Epidermal melanocyte (primary cell): ENCODE measurements at regions not wholly inside any gene's neighbourhood (a gene's known extent, or its start where the extent isn't known, plus 50 kb on each side); places are given as distances from the start of the nearest gene placed in this dataset.
"Not testable (repeated sequence)": the region's sequence is repeated elsewhere in the genome, so short reads cannot be mapped to it uniquely, and the experiment has no call there.

Experiments used
- DNase-seq: peaks from one replicate; pipeline ENCODE4 v3.0.0; 2011; ENCODE audit warnings: low spot score; ENCODE audit not compliant: insufficient read length

DNA sequence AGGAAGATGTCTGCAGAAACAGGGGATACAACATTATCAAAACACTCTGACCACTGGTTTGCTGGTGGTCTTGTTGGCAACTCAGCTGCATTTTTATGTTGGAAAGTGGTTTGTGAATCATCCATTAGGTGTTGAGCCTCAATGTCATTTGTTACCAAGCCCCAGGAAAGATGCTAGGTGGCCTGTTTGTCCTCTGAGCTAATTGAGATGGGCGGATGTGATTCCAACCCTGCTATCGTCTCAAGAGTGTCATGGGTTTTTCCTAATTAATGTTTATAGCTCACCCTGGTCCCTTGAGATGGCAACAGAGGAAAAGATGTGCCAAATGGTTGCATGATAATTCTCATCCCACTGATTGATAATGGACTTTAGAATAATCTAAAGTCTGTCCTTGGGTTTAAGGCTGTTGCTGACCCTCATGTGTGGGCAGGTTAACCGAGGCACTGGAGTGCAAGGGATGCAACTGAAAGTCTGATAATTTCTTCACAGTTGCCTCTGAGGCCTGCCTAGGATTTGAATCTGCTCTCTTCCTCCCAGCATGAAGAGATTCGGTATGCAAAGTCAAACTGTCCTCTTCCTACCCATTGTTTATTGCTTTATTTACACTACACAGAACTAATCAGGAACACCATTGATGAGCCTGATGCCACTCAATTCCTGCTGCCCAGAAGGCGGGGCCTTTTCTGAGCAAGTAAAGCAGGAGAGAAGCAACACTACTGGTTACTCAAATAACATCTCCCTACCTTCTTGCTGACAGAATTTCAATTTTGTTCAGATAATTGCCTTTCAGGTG is 166.2 kb upstream of the TBC1D5 start:
- DNase-seq: no peak

GRCh38 chr3:17905996-17906395 is 163.6 kb upstream of the TBC1D5 start:
- no peak for DNase-seq

DNA sequence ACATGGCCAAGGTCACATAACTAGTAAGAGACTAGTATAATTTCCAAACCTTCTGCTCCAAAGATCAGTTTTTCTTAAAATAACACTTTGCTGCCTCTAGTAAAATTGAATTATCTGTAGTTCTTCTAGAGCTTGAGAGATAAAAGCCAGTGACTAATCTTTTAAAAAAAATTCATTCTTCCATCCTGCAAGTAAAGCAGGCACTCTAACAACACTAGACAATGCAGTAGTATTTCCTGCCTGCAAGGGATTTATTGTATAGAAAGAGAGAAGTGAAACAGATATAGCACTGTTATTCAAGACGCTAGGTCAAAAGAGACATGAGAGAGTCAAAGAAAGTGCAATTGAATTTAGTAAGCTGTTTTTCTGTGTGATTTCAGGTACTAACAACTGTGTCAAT is 159.5 kb upstream of the TBC1D5 start:
- no peak for DNase-seq

GRCh38 chr3:17894434-17895060 is 152.1 kb upstream of the TBC1D5 start:
- DNase-seq: no peak

GRCh38 chr3:17891139-17891856 is 148.9 kb upstream of the TBC1D5 start:
- no peak for DNase-seq

DNA sequence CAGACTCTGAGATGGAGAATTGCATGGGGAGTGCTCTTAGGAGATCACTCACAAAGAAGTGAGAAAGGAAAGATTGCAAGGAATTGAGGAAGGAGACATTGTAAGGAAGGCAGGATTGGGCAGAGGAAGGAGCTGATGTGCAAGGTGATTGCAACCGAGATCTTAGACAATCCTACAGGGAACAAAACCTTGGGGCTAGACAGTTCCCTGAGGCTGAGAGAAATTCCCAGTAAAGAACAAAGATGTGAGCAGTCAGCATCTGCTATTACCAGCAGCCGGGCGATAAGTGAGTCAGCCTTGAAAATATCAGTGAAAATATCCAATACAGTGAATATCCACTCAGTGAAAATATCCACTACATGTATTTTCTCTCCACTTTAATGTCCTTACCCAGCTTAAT is 143.6 kb upstream of the TBC1D5 start:
- no peak for DNase-seq

DNA sequence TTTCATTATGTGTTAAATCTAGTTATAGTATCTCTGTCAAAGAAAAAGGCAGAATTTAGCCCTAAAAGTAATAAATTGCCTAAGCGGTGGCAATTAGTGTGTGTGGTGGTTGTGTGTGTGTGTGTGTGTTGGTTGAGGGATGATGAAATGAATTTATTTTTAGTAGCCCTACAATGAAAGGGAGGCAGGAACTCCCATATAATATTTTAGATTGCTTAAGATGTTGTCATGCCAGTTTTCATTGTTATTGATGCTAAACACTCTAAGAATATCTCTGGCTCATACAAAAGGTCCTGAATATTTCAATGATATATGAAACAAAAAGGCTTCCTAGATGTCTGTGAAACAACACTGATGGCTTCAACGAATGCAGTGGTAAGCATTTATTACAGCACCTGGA is 140.6 kb upstream of the TBC1D5 start:
- DNase-seq: no peak

- no peak for DNase-seq
Measured at GRCh38 chr3:17877299-17877698, 134.9 kb upstream of the TBC1D5 start.

DNA sequence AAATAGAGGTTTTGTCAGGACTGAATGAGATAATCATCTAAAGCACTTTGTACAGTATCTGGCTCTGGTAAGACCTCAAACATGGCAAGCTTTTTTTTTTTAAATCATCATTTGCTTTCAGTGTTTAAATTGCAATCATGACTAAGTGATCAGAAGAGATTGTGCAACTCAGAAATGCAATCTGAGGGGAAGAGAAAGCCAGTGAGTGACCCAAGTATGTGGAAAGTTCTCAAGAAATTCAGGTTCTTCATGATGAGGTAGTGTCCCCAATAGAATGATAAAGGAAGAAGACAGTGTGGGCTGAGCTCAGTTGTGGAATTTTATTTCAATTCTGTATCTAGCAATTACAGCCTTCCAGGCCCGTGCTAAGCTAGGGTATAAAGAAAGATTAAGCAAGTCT is 132.2 kb upstream of the TBC1D5 start:
- no peak for DNase-seq

DNA sequence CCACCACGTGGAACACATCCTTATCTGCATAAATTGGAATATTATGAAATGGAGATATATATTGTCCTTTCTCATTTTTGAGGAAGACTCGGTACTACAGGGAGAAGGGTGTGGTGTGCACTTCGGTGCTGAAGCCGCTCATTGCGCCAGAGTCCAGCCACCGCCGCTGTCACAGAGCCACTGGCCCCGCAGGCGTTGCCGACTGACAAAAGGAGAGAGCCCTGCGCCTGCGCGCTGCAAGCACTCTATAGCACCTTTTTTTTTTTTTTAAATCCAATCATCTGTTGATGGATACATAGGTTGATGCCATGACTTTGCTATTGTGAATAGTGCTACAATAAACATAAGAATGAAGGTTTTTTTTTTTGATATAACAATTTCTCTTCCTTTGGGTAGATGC is 130.0 kb upstream of the TBC1D5 start:
- no peak for DNase-seq

DNA sequence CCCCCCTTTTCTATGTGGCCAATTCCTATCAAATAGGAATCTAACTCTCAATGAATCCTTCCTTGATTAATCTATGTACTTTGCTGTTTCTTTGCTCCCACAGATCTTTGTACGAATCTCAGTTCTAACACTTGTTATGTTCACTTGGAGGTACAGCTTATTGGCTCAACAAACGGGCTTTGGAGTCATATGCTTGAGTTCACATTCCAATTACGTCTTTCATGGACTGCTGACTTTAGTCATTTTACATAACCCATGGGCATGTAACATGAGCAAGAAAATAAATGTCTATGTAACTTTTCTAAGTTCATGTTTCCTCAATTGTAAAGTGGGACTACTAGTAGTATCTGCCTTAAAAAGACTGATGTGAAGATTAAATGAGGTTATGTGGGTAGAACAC is 123.2 kb upstream of the TBC1D5 start:
- DNase-seq: no peak

DNA sequence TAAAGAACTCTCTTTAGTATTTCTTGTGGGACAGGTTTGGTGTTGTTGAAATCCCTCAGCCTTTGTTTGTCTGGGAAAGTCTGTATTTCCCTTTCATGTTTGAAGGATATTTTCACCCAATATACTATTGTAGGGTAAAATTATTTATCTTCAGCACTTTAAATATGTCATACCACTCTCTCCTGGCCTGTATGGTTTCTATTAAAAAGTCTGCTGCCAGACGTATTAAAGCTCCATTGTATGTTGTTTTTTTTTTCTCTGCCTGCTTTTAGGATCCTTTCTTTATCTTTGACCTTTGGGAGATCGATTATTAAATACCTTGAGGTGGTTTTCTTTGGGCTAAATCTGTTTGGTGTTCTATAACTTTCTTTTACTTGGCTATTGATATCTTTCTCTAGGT is 119.0 kb upstream of the TBC1D5 start:
- no peak for DNase-seq

- DNase-seq: not testable (repeated sequence)
Measured at GRCh38 chr3:17860840-17861471, 118.5 kb upstream of the TBC1D5 start.

- DNase-seq: no peak
Measured at GRCh38 chr3:17852217-17852616, 109.8 kb upstream of the TBC1D5 start.

GRCh38 chr3:17850448-17850847 is 108.0 kb upstream of the TBC1D5 start:
- DNase-seq: no peak

- no peak for DNase-seq
Measured at GRCh38 chr3:17848102-17848501, 105.7 kb upstream of the TBC1D5 start.

DNA sequence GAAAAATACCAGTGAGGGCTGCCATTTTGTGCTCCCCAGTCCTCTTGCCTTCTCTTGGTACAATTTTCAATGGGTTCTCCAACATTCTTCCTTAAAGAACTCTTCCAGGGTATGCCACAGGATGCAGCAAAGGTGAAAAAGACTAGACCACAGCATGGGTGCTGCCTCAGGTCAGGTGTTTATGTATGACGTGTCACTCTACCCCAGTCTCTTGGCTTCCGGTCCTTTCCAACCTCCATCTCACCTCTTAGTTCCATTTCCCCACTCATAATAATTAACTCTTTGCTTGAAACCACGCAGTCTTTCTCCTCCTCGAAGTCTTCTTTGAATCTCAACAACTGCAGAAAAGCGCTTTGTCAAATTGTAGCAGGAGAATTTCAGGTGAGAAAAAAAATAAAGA is 104.7 kb upstream of the TBC1D5 start:
- no peak for DNase-seq

DNA sequence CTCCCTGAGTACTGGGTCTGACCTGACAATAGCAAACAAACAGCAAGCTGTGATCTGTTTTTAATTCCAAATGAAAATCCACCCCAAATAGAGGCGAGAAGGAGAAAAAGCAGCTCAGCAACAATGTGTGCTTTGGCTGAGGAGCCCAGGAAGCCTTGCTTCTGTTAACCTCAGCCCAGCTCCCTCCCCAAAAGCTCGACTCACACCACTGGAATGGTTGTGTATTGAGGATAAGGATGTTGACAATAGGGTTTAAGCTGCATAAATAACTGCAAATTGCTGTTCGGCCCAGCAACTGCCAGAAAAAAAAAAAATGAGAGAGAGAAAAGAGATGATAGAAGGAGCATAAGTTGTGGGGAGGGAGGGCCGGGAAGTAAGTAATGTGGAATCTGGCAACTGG is 104.0 kb upstream of the TBC1D5 start:
- no peak for DNase-seq

- DNase-seq: no peak
Measured at GRCh38 chr3:17845026-17845812, 102.8 kb upstream of the TBC1D5 start.

DNA sequence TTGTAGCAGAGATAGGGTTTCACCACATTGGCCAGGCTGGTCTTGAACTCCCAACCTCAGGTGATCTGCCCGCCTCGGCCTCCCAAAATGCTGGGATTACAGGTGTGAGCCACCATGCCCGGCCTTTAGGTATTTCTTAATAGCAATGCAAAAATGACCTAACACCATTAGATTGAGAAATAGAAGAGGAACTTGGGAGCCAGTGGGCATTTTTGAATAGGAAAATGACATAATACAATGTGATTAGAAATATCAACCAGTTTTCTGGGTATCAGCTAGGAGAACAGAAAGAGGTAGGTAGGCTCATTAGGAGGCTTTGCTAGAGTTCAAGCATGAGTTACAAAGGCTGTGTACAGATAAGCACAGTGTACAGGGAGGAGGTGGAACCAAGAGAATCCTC is 101.8 kb upstream of the TBC1D5 start:
- no peak for DNase-seq

GRCh38 chr3:17841190-17841828 is 98.9 kb upstream of the TBC1D5 start:
- no peak for DNase-seq
